OCI-LY1 (cell line): ENCODE measurements at regions not wholly inside any gene's neighbourhood (a gene's known extent, or its start where the extent isn't known, plus 50 kb on each side); places are given as distances from the start of the nearest gene placed in this dataset.

Experiments
- H2AFZ ChIP-seq: fragments of 200-600 bp; sonication (generic), shearing (Covaris generic); 2 replicates; pipeline ENCODE4 v1.6.0; 2014; ENCODE audit warnings: antibody characterized with exemption, mild to moderate bottlenecking, low read length
- H3F3A ChIP-seq: fragments of 200-600 bp; sonication (generic), shearing (Covaris generic); 2 replicates; pipeline ENCODE4 v1.6.0; 2014; ENCODE audit warnings: mild to moderate bottlenecking, antibody characterized with exemption, low read length, moderate library complexity; ENCODE audit not compliant: insufficient read depth
- H3K27ac ChIP-seq: fragments of 200-600 bp; sonication (generic); 2 replicates; pipeline ENCODE4 v1.5.1; 2014; ENCODE audit warnings: low read length, mixed run types, mild to moderate bottlenecking, low read depth; ENCODE audit not compliant: poor library complexity, severe bottlenecking
- H3K27me3 ChIP-seq: fragments of 200-600 bp; sonication (generic); 2 replicates; pipeline ENCODE4 v1.6.0; 2014; ENCODE audit warnings: antibody characterized with exemption, mild to moderate bottlenecking, low read length, moderate library complexity; ENCODE audit not compliant: insufficient read depth
- H3K36me3 ChIP-seq: fragments of 200-600 bp; sonication (generic); 2 replicates; pipeline ENCODE4 v1.6.1; 2014; ENCODE audit warnings: mild to moderate bottlenecking, antibody characterized with exemption, low read length, moderate library complexity, mixed read lengths; ENCODE audit not compliant: insufficient read depth
- H3K4me1 ChIP-seq: fragments of 200-600 bp; sonication (generic); 2 replicates; pipeline ENCODE4 v1.5.1; 2014; ENCODE audit warnings: mild to moderate bottlenecking, low read length, moderate library complexity; ENCODE audit not compliant: insufficient read depth, severe bottlenecking
- H3K4me2 ChIP-seq: fragments of 200-600 bp; sonication (generic), shearing (Covaris generic); 2 replicates; pipeline ENCODE4 v1.6.1; 2014; ENCODE audit warnings: low read length
- H3K4me3 ChIP-seq: fragments of 200-600 bp; sonication (generic); 2 replicates; pipeline ENCODE4 v1.5.1; 2014; ENCODE audit warnings: low read length, low read depth, mild to moderate bottlenecking, mixed read lengths; ENCODE audit not compliant: poor library complexity, severe bottlenecking
- H3K79me2 ChIP-seq: fragments of 200-600 bp; shearing (Covaris generic); 2 replicates; pipeline ENCODE4 v1.6.1; 2016; ENCODE audit warnings: mixed run types, low read length, mixed read lengths; ENCODE audit not compliant: insufficient read depth
- H3K9ac ChIP-seq: fragments of 200-600 bp; sonication (generic), shearing (Covaris generic); 2 replicates; pipeline ENCODE4 v1.6.1; 2014; ENCODE audit warnings: mild to moderate bottlenecking, low read length, mixed read lengths
- H3K9me2 ChIP-seq: fragments of 200-600 bp; sonication (generic), shearing (Covaris generic); 2 replicates; pipeline ENCODE4 v1.6.1; 2014; ENCODE audit warnings: low read depth, mild to moderate bottlenecking, low read length, mixed read lengths
- H3K9me3 ChIP-seq: fragments of 200-600 bp; shearing (Covaris generic); 2 replicates; pipeline ENCODE4 v1.6.1; 2014; ENCODE audit warnings: low read length, mixed read lengths
- H4K20me1 ChIP-seq: fragments of 200-600 bp; sonication (generic), shearing (Covaris generic); 2 replicates; pipeline ENCODE4 v1.6.0; 2016; ENCODE audit warnings: mild to moderate bottlenecking, low read length; ENCODE audit not compliant: insufficient read depth
- CTCF ChIP-seq: fragments of 200-600 bp; sonication (generic), shearing (Covaris generic); IDR thresholded peaks from 2 replicates; pipeline ENCODE4 v1.5.1; 2017; ENCODE audit warnings: mild to moderate bottlenecking, antibody characterized with exemption, low read length, moderate library complexity, mixed read lengths
- EZH2 ChIP-seq: fragments of 200-600 bp; sonication (generic), shearing (Covaris generic); IDR thresholded peaks from 2 replicates; pipeline ENCODE4 v1.8.0; 2017; ENCODE audit warnings: borderline replicate concordance, mixed run types, mild to moderate bottlenecking, antibody characterized with exemption, low read length, moderate library complexity, mixed read lengths

DNA sequence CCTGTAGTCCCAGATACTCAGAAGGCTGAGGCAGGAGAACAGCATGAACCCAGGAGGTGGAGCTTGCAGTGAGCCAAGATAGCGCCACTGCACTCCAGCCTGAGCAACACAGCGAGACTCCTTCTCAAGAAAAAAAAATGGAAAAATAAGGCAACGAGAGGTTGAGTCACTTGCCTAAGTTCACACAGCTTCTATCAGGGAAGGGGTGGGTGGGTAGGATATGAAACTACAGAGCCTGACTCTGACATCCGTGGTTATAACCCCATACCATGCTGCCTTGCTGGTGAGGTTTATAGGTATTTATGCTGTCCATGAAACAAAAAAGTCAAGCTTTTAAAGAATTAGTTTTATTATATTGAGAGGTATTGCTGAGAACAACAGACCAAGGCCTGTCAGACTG lies 61.5 kb upstream of the RAB4A start:
- H3K27me3 ChIP-seq = no peaks in the 10 kb centered on the region
- no peak overlapping the region for H2AFZ ChIP-seq
- no peaks in the 10 kb centered on the region for H3K9me3 ChIP-seq
- TF ChIP-seq EZH2 (no peak), CTCF (no peak)
- H3K27ac ChIP-seq = no peak overlapping the region
- no peaks in the 10 kb centered on the region for H3K4me1 ChIP-seq
- no peaks in the 10 kb centered on the region for H3K9me2 ChIP-seq
- no peak overlapping the region for H3K4me2 ChIP-seq
- H3K36me3 ChIP-seq = no peaks in the 10 kb centered on the region
- H3F3A ChIP-seq = no peaks in the 10 kb centered on the region
- H4K20me1 ChIP-seq = no peaks in the 10 kb centered on the region
- no peaks in the 10 kb centered on the region for H3K79me2 ChIP-seq
- no peak overlapping the region for H3K9ac ChIP-seq
- no peak overlapping the region for H3K4me3 ChIP-seq

- Histone ChIP-seq H3K79me2 (no peaks in the 10 kb centered on the region), H3K27ac (no peak overlapping the region), H3K4me3 (no peak overlapping the region), H3K9me3 (no peaks in the 10 kb centered on the region), H3K9ac (no peak overlapping the region), H3K4me2 (no peak overlapping the region), H3K4me1 (no peaks in the 10 kb centered on the region), H3K9me2 (no peaks in the 10 kb centered on the region), H3F3A (no peaks in the 10 kb centered on the region), H3K27me3 (no peaks in the 10 kb centered on the region), H3K36me3 (no peaks in the 10 kb centered on the region), H2AFZ (no peak overlapping the region), H4K20me1 (no peaks in the 10 kb centered on the region)
- TF ChIP-seq EZH2 (no peak), CTCF (no peak)
These were observed 61.1 kb upstream of the RAB4A start for GRCh38 chr1:229209816-229210215.

DNA sequence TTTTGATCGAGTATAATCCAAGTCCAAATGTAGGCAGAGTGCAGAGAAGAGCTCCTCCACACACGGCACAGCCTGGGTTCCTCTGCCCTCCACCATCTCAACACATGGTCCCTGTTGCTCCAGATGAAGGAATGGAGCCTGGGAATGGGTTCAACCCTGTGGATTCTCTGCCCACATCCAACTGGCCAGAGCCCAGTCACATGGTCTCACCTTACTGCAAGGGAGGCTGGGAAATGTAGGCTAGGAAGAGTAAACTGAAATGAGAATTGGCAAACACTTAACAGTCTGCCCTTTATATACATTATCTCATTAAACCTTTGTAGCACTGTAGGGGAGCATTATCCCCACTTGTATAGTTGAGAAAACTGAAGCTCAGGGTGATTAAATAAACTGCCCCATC lies 60.1 kb upstream of the RAB4A start:
- no peak for TF ChIP-seq EZH2
- TF ChIP-seq CTCF = no peak
- H3K9ac ChIP-seq = no peak overlapping the region
- no peak overlapping the region for H2AFZ ChIP-seq
- no peaks in the 10 kb centered on the region for H3K27me3 ChIP-seq
- no peak overlapping the region for H3K4me3 ChIP-seq
- no peaks in the 10 kb centered on the region for H3K36me3 ChIP-seq
- H3K79me2 ChIP-seq = no peaks in the 10 kb centered on the region
- H3F3A ChIP-seq = no peaks in the 10 kb centered on the region
- no peaks in the 10 kb centered on the region for H3K4me1 ChIP-seq
- H3K9me3 ChIP-seq = no peaks in the 10 kb centered on the region
- no peak overlapping the region for H3K4me2 ChIP-seq
- H4K20me1 ChIP-seq = no peaks in the 10 kb centered on the region
- no peak overlapping the region for H3K27ac ChIP-seq
- no peaks in the 10 kb centered on the region for H3K9me2 ChIP-seq
